ENCODE measurements at regions not wholly inside any gene's neighbourhood (a gene's known extent, or its start where the extent isn't known, plus 50 kb on each side); places are given as distances from the start of the nearest gene placed in this dataset.

DNA sequence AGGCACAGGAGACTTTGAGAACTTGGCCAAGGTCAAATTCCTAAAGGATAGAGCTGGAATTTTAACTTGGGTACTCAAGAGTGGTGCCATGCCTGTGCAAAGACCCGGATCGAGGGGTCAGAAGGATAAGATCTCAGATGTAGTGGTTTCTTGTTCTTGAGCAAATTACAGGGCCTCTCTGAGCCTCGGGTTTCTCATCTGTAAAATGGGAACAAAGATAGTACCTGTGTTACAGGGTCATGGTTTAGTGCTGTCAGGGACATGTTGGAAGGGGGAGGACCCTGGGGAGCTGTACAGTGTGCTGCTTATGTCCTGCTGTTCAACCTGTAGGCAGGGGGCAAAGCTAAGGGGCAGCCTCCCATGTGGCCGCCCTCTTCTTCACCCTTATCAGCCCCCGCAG lies 173.5 kb upstream of the HAAO start:
- H3K27ac ChIP-seq (ENCODE audit: low read depth, low read length, poor library complexity, severe bottlenecking), result no peak overlapping the region
- DNase-seq (ENCODE audit: low spot score), result no peak
- H3K4me2 ChIP-seq (ENCODE audit: low read length), result no peak overlapping the region
- H2AFZ ChIP-seq (ENCODE audit: low read length), result no peak overlapping the region
- no TSS peak for BruUV-seq (replicated peaks)
- H3K36me3 ChIP-seq (ENCODE audit: insufficient read depth, low read length), result no peaks in the 10 kb centered on the region
- H4K20me1 ChIP-seq (ENCODE audit: insufficient read depth, low read length), result no peaks in the 10 kb centered on the region
- CTCF ChIA-PET (ENCODE audit: unreplicated experiment), result interaction anchor here (0.6 kb wide), 1 partner anchor 48 kb away, joined by 3 read pairs; no protein-coding TSS in a partner anchor
- peaks cover 25% of the 10 kb centered on the region for H3K4me1 ChIP-seq (ENCODE audit: insufficient read depth, low read length, poor library complexity, severe bottlenecking)
- intact Hi-C loops (cut with micrococcal nuclease; ENCODE audit: unreplicated experiment), result no loop called here
- H3K9me2 ChIP-seq (ENCODE audit: insufficient read depth, low read length), result no peaks in the 10 kb centered on the region
- no peaks in the 10 kb centered on the region for H3K9me3 ChIP-seq (ENCODE audit: low read length)
- POLR2A ChIA-PET, result interaction anchor here (1.1 kb wide), 1 partner anchor 516 kb away, joined by 3 read pairs; no protein-coding TSS in a partner anchor
- no peak overlapping the region for H3K4me3 ChIP-seq (ENCODE audit: low read depth, low read length, poor library complexity, severe bottlenecking)
- H3K79me2 ChIP-seq (ENCODE audit: insufficient read depth, low read depth, low read length), result no peaks in the 10 kb centered on the region
- TF ChIP-seq, protein P1, sequence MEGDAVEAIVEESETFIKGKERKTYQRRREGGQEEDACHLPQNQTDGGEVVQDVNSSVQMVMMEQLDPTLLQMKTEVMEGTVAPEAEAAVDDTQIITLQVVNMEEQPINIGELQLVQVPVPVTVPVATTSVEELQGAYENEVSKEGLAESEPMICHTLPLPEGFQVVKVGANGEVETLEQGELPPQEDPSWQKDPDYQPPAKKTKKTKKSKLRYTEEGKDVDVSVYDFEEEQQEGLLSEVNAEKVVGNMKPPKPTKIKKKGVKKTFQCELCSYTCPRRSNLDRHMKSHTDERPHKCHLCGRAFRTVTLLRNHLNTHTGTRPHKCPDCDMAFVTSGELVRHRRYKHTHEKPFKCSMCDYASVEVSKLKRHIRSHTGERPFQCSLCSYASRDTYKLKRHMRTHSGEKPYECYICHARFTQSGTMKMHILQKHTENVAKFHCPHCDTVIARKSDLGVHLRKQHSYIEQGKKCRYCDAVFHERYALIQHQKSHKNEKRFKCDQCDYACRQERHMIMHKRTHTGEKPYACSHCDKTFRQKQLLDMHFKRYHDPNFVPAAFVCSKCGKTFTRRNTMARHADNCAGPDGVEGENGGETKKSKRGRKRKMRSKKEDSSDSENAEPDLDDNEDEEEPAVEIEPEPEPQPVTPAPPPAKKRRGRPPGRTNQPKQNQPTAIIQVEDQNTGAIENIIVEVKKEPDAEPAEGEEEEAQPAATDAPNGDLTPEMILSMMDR (conservative IDR thresholded peaks at IDR 0.05; ENCODE audit: low read length), result no peak
- no peak for TF ChIP-seq EZH2phosphoT487 (IDR thresholded peaks at IDR 0.05; ENCODE audit: borderline replicate concordance, low read depth, low read length)

DNA sequence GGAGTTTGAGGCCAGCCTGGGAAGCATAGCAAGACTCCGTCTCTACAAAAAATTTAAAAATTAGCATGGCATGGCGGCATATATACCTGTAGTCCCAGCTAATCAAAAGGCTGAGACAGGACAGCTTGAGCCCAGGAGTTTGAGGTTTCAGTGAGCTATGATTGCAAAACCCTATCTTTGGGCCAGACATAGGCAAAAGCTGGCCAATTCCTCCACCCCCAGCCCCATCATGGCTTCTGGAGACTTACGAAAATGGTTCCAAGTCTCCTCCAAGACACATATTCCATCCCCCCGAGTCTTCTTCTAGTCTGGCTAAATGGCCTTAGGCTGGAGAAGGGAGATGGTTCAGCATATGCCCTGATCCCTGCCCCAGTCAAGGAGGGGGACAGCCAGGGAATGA lies 172.8 kb upstream of the HAAO start:
- H2AFZ ChIP-seq (ENCODE audit: low read length), result no peak overlapping the region
- BruUV-seq (replicated peaks), result no TSS peak
- H3K9me2 ChIP-seq (ENCODE audit: insufficient read depth, low read length), result no peaks in the 10 kb centered on the region
- ChIA-PET POLR2A (no interaction called here), CTCF (ENCODE audit: unreplicated experiment) (interaction anchor here (1.0 kb wide), 1 partner anchor 30 kb away, joined by 3 read pairs; no protein-coding TSS in a partner anchor)
- no peaks in the 10 kb centered on the region for H3K79me2 ChIP-seq (ENCODE audit: insufficient read depth, low read depth, low read length)
- H4K20me1 ChIP-seq (ENCODE audit: insufficient read depth, low read length), result no peaks in the 10 kb centered on the region
- intact Hi-C loops (cut with micrococcal nuclease; ENCODE audit: unreplicated experiment), result no loop called here
- peaks cover 29% of the 10 kb centered on the region for H3K4me1 ChIP-seq (ENCODE audit: insufficient read depth, low read length, poor library complexity, severe bottlenecking)
- H3K4me2 ChIP-seq (ENCODE audit: low read length), result no peak overlapping the region
- no peak for DNase-seq (ENCODE audit: low spot score)
- H3K9me3 ChIP-seq (ENCODE audit: low read length), result no peaks in the 10 kb centered on the region
- no peak overlapping the region for H3K27ac ChIP-seq (ENCODE audit: low read depth, low read length, poor library complexity, severe bottlenecking)
- TF ChIP-seq EZH2phosphoT487 (IDR thresholded peaks at IDR 0.05; ENCODE audit: borderline replicate concordance, low read depth, low read length), result no peak
- TF ChIP-seq, protein P1 (conservative IDR thresholded peaks at IDR 0.05; ENCODE audit: low read length), result no peak
- H3K36me3 ChIP-seq (ENCODE audit: insufficient read depth, low read length), result no peaks in the 10 kb centered on the region
- no peak overlapping the region for H3K4me3 ChIP-seq (ENCODE audit: low read depth, low read length, poor library complexity, severe bottlenecking)

DNA sequence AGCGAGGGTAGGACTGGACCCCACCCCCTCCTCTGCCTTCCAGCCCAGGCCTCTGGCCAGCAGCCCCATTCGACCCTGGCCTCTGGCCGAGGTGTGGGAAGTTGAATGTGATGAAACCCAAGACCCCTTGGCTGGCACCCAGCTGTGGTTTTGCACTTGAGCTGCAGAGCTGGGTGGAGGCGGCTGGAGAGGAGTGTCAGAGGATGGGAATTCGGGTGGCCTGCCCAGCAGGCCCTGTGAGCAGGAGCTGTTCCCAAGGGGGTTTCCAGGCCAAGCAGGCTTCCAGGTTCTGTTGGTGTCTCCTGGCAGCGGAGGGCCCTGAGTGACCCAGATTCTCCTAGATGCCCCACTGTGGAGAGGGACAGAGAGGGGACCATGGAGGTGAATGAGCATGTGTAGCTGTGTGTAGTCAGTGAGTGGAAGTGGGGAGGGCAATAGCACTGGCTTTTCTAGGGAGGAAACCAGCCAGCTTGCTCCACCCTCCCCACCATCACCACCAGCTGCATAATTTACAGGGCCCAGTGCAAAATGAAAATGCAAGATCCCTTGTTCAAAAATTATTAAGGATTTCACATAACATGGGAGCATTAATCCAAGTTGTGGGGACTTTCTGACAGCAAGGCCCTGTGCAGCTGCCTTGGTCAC lies 172.2 kb upstream of the HAAO start:
- intact Hi-C loops (cut with micrococcal nuclease; ENCODE audit: unreplicated experiment), result no loop called here
- Histone ChIP-seq H3K79me2 (ENCODE audit: insufficient read depth, low read depth, low read length) (no peaks in the 10 kb centered on the region), H3K36me3 (ENCODE audit: insufficient read depth, low read length) (no peaks in the 10 kb centered on the region), H3K4me2 (ENCODE audit: low read length) (no peak overlapping the region), H2AFZ (ENCODE audit: low read length) (no peak overlapping the region), H3K4me1 (ENCODE audit: insufficient read depth, low read length, poor library complexity, severe bottlenecking) (peaks cover 29% of the 10 kb centered on the region), H3K4me3 (ENCODE audit: low read depth, low read length, poor library complexity, severe bottlenecking) (no peak overlapping the region), H4K20me1 (ENCODE audit: insufficient read depth, low read length) (no peaks in the 10 kb centered on the region), H3K9me2 (ENCODE audit: insufficient read depth, low read length) (no peaks in the 10 kb centered on the region), H3K9me3 (ENCODE audit: low read length) (no peaks in the 10 kb centered on the region), H3K27ac (ENCODE audit: low read depth, low read length, poor library complexity, severe bottlenecking) (no peak overlapping the region)
- ChIA-PET POLR2A (no interaction called here), CTCF (ENCODE audit: unreplicated experiment) (interaction anchor here (1.0 kb wide), 1 partner anchor 29 kb away, joined by 3 read pairs; no protein-coding TSS in a partner anchor)
- TF ChIP-seq EZH2phosphoT487 (IDR thresholded peaks at IDR 0.05; ENCODE audit: borderline replicate concordance, low read depth, low read length), result no peak
- TF ChIP-seq, protein P1 (conservative IDR thresholded peaks at IDR 0.05; ENCODE audit: low read length), result no peak
- DNase-seq (ENCODE audit: low spot score), result no peak
- BruUV-seq (replicated peaks), result no TSS peak

All from OCI-LY7 (cell line).